PFSK-1 (cell line): ENCODE measurements at regions not wholly inside any gene's neighbourhood (a gene's known extent, or its start where the extent isn't known, plus 50 kb on each side); places are given as distances from the start of the nearest gene placed in this dataset.

ENCODE experiments used
- FOXP2 ChIP-seq: optimal IDR thresholded peaks from 2 replicates; pipeline ENCODE3; 2011; ENCODE audit warnings: borderline replicate concordance, control low read depth, inconsistent platforms; ENCODE audit not compliant: insufficient read depth; ENCODE audit errors: extremely low read length, extremely low read depth
- POLR2AphosphoS5 ChIP-seq: IDR thresholded peaks from 2 replicates; pipeline ENCODE4 v1.6.1; 2012; ENCODE audit warnings: low read depth, mild to moderate bottlenecking, control low read depth, low read length, moderate library complexity
- SIN3A ChIP-seq: IDR thresholded peaks from 2 replicates; pipeline ENCODE4 v1.6.1; 2012; ENCODE audit warnings: mild to moderate bottlenecking, low read length, moderate library complexity, borderline replicate concordance; ENCODE audit not compliant: insufficient read depth
- TAF1 ChIP-seq: IDR thresholded peaks from 2 replicates; pipeline ENCODE4 v1.6.1; 2012; ENCODE audit warnings: low read length, control low read depth, borderline replicate concordance; ENCODE audit not compliant: insufficient read depth
- TF ChIP-seq, protein P1 (sequence below), 2 experiments: IDR thresholded peaks; 2 replicates each; pipeline versions ENCODE4 v1.6.1 to v1.8.0; 2011 to 2012; ENCODE audit warnings: low read depth in 2 of 2, low read length in 2 of 2, control low read depth in 1 of 2, inconsistent platforms in 1 of 2, mild to moderate bottlenecking in 1 of 2, moderate library complexity in 1 of 2; ENCODE audit not compliant: insufficient read depth in 1 of 2

DNA sequence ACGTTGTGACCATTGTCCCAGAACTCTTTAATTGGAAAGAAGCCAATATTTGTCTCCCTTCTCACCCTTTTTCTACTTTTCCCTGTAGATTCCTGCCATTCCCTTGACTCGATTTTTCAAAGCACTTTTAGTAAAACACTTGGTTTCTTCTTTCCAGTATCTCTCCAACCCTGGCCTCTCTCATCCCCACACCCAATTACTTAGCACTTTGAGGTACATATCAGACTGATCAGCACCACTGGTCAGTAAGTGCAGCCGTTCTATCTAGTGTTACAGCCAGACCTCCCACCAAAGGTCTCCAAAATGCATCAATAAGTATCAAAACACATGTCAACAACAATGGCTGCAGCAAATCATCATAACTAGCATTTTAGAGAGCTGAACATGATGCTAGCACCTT lies 141.9 kb downstream of the BTG1 start:
- TF ChIP-seq, protein P1, sequence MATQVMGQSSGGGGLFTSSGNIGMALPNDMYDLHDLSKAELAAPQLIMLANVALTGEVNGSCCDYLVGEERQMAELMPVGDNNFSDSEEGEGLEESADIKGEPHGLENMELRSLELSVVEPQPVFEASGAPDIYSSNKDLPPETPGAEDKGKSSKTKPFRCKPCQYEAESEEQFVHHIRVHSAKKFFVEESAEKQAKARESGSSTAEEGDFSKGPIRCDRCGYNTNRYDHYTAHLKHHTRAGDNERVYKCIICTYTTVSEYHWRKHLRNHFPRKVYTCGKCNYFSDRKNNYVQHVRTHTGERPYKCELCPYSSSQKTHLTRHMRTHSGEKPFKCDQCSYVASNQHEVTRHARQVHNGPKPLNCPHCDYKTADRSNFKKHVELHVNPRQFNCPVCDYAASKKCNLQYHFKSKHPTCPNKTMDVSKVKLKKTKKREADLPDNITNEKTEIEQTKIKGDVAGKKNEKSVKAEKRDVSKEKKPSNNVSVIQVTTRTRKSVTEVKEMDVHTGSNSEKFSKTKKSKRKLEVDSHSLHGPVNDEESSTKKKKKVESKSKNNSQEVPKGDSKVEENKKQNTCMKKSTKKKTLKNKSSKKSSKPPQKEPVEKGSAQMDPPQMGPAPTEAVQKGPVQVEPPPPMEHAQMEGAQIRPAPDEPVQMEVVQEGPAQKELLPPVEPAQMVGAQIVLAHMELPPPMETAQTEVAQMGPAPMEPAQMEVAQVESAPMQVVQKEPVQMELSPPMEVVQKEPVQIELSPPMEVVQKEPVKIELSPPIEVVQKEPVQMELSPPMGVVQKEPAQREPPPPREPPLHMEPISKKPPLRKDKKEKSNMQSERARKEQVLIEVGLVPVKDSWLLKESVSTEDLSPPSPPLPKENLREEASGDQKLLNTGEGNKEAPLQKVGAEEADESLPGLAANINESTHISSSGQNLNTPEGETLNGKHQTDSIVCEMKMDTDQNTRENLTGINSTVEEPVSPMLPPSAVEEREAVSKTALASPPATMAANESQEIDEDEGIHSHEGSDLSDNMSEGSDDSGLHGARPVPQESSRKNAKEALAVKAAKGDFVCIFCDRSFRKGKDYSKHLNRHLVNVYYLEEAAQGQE (IDR thresholded peaks at IDR 0.05; ENCODE audit: insufficient read depth in 1 of 2, low read depth in 2 of 2, low read length in 2 of 2) = no peak
- TF ChIP-seq TAF1 (no peak), POLR2AphosphoS5 (no peak), FOXP2 (no peak), SIN3A (no peak)

DNA sequence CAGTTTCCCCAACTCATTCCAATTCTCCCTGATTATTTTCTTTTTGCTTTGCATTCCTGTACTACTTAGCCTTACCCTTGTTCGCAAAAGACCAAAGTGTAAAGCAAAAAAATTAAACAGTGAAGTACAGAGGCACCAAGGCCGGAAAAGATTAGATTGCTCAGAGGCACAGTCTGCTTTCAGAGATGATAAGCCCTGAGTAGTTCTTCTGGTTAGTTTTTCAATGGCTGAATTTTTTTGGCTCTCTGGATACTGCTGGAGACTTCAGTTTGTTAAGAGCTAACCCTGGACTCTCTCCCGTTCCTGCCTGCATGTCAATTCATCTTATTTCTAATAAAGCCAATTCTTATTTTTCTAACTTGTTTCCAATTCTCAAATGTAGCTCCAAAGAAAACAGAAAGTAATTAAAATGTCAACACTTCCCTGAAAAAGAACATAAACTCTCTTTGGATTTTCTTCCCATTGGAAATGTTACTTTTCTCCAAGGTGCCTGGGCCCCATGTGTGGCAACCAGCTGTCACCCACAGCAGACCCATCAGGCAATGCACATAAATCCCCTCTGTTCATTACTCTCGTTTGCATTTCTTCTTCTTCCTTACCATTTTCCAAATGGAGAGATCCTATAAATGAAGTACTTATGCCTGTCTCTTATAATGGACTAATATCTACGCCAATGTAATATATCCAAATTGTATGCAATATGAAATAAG lies 142.8 kb downstream of the BTG1 start:
- no peak for TF ChIP-seq FOXP2
- TF ChIP-seq POLR2AphosphoS5 = no peak
- TF ChIP-seq, protein P1 (IDR thresholded peaks at IDR 0.05; ENCODE audit: insufficient read depth in 1 of 2, low read depth in 2 of 2, low read length in 2 of 2) = no peak
- TF ChIP-seq TAF1 = no peak
- TF ChIP-seq SIN3A = no peak

DNA sequence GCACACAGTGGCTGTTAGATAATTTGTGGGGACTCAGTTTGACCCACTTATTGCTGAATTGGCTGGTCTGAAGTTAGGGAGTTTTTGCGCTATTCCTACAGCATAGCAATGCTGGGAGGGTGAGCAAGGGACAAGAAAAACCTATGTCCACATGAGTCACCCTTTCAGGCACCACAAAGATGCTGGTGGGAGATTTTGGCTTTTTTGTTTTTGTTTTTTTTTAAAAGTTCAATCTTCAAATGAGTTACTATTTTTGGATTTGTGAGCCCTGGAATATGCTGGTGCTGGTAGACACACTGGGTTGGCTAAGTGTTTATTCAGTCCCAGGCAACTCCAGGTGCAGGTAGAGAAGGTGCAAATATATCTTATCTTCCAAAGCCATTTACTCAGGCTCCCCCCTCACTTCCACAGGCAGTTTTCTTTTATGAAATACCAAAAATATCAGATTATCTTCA lies 143.4 kb downstream of the BTG1 start:
- TF ChIP-seq TAF1 (no peak), POLR2AphosphoS5 (no peak), SIN3A (no peak), FOXP2 (no peak)
- TF ChIP-seq, protein P1 (IDR thresholded peaks at IDR 0.05; ENCODE audit: insufficient read depth in 1 of 2, low read depth in 2 of 2, low read length in 2 of 2) = no peak

DNA sequence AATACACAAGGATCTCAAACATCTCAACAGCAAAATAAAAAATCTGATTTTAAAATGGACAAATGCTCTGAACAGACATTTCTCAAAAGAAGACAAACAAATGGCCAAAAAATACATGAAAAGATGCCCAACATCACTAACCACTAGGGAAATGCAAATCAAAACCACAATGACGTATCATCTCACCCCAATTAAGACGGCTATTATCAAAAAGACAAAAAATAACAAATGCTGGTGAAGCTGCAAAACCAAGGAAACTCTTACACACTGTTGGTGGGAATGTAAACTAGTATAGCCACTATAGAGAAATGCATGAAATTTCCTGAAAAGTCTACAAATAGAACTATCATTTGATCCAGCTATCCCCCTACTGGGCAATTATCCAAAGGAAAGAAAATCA lies 145.0 kb downstream of the BTG1 start:
- TF ChIP-seq, protein P1 (IDR thresholded peaks at IDR 0.05; ENCODE audit: insufficient read depth in 1 of 2, low read depth in 2 of 2, low read length in 2 of 2) = no peak
- TF ChIP-seq SIN3A (no peak), TAF1 (no peak), POLR2AphosphoS5 (no peak), FOXP2 (no peak)

DNA sequence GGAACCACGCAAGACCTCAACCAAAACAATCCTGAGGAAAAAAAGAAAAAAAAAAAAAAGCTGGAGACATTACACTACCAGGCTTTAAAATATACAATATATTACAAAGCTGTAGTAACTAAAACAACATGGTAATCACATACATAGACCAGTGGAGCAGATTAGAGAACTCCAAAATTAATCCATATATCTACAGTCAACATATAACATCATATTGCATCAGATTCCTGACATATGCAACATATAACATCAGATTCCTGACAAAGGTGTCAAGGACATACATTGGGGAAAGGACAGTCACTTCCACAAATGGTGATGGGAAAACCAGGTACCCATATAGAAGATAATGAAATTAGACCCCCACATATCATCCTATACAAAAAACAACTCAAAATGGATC lies 145.8 kb downstream of the BTG1 start:
- TF ChIP-seq TAF1 = no peak
- TF ChIP-seq, protein P1 (IDR thresholded peaks at IDR 0.05; ENCODE audit: insufficient read depth in 1 of 2, low read depth in 2 of 2, low read length in 2 of 2) = no peak
- TF ChIP-seq POLR2AphosphoS5 = no peak
- no peak for TF ChIP-seq FOXP2
- TF ChIP-seq SIN3A = no peak
